ENCODE measurements at regions not wholly inside any gene's neighbourhood (a gene's known extent, or its start where the extent isn't known, plus 50 kb on each side); places are given as distances from the start of the nearest gene placed in this dataset.

DNA sequence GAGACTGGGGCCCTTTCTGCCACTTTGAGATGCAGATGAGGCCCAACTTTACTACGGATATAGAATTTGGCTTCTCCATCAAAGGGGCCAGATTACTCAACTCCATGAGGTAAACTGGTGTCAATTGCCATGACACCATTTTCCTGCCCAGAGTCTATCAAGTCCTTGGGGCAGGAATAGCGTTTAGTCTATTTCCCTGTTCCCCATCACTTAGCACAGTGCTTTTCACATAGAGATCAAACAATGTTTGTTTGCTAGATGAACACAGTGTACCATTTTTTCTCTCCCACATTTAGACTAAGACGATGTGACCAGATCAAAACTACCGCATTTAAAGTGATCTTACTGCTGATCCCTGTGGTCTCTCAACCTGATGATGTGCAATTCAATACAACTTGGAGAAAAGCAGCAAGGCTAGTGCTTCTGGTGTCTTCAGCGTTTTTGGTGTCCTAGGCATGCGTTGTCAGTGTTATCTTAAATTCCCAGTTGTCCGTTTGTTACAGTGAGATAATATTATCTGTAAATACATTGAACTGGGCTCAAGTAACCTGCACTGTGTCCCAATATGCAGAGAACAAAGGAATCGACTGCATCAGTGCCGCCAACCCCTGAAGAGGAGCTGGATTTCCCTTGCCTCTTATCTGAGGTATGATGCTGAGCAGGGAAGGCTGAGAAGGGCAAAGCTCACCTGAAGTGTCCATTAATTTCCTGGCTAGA is 446.2 kb downstream of the PLK2 start:
- Histone ChIP-seq H3K36me3 (ENCODE audit: control insufficient read depth in 1 of 2, insufficient read depth in 2 of 2, low read length in 2 of 2) (no peaks in the 10 kb centered on the region), H3K27ac (ENCODE audit: low read length) (no peak overlapping the region), H3K4me3 (ENCODE audit: low read depth in 1 of 2, low read length in 2 of 2) (no peak overlapping the region), H3K27me3 (ENCODE audit: low read depth, low read length) (no peaks in the 10 kb centered on the region), H3K4me1 (ENCODE audit: control insufficient read depth in 1 of 2, insufficient read depth in 2 of 2, low read length in 2 of 2) (no peaks in the 10 kb centered on the region), H3K9me3 (ENCODE audit: control insufficient read depth in 1 of 2, low read length in 2 of 2) (no peaks in the 10 kb centered on the region)

DNA sequence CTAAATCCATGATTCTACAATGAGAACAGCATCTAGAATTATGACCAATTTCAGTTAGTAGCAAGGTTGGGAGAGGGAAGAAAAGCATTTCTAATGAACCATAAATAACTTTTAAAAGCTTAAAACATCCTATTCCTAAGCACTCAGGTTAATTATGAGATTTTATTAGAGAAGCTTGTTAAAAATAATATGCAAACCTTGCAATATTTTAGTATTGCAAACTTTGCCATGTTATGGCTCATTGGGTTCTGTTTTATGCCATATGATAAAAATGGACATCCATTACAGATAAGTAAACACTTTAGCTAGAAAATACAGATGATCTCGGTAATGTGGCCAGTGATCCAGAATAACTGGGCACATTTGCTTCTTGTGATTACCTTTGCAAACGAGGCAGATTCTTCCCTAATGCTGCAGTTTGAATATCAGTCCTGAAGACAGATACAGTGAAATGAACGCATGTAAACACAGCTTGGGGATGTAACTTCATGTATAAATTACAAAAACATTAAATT is 447.0 kb downstream of the PLK2 start:
- H3K36me3 ChIP-seq (ENCODE audit: control insufficient read depth in 1 of 2, insufficient read depth in 2 of 2, low read length in 2 of 2) = no peaks in the 10 kb centered on the region
- no peaks in the 10 kb centered on the region for H3K27me3 ChIP-seq (ENCODE audit: low read depth, low read length)
- no peaks in the 10 kb centered on the region for H3K9me3 ChIP-seq (ENCODE audit: control insufficient read depth in 1 of 2, low read length in 2 of 2)
- no peaks in the 10 kb centered on the region for H3K4me1 ChIP-seq (ENCODE audit: control insufficient read depth in 1 of 2, insufficient read depth in 2 of 2, low read length in 2 of 2)
- no peak overlapping the region for H3K27ac ChIP-seq (ENCODE audit: low read length)
- no peak overlapping the region for H3K4me3 ChIP-seq (ENCODE audit: low read depth in 1 of 2, low read length in 2 of 2)

DNA sequence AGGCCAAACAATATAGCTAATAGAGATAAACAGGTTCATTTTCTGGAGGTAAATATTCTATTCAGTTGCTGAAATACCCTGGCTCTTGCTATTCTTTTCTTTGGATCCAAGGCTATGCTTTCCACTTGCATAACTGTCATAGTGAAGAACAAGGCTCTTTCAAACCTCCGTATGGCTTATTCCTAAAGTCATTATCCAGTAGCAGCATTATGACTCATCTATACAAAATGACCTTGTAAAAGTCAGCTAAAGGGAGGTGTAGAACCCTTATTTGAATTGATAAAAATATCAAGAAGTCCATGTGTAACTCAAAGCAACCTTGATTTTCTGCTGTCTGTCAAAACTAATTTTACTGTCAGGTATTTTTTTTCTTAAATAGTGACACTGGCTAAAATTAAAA is 447.8 kb downstream of the PLK2 start:
- H3K27me3 ChIP-seq (ENCODE audit: low read depth, low read length) = no peaks in the 10 kb centered on the region
- H3K27ac ChIP-seq (ENCODE audit: low read length) = no peak overlapping the region
- no peaks in the 10 kb centered on the region for H3K4me1 ChIP-seq (ENCODE audit: control insufficient read depth in 1 of 2, insufficient read depth in 2 of 2, low read length in 2 of 2)
- no peak overlapping the region for H3K4me3 ChIP-seq (ENCODE audit: low read depth in 1 of 2, low read length in 2 of 2)
- H3K36me3 ChIP-seq (ENCODE audit: control insufficient read depth in 1 of 2, insufficient read depth in 2 of 2, low read length in 2 of 2) = no peaks in the 10 kb centered on the region
- H3K9me3 ChIP-seq (ENCODE audit: control insufficient read depth in 1 of 2, low read length in 2 of 2) = no peaks in the 10 kb centered on the region

DNA sequence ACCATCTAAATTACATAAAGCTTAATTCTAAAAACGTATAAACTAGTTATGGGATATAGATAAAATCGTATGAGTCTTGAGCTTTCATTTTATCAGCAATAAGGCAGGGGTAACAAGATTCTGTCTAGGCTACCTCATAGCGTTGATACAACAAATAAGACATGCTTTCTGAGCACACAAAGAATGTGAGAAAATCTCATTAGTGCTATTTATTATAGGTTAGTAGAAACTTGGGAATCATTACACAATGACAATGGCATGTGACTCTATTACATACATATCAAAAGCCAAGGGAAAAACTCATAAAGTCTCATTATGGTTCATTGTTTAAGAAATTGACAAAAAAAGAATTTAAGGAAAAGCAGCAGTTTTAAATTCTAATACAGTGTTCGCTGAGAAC is 448.6 kb downstream of the PLK2 start:
- Histone ChIP-seq H3K36me3 (ENCODE audit: control insufficient read depth in 1 of 2, insufficient read depth in 2 of 2, low read length in 2 of 2) (no peaks in the 10 kb centered on the region), H3K27ac (ENCODE audit: low read length) (no peak overlapping the region), H3K9me3 (ENCODE audit: control insufficient read depth in 1 of 2, low read length in 2 of 2) (no peaks in the 10 kb centered on the region), H3K27me3 (ENCODE audit: low read depth, low read length) (no peaks in the 10 kb centered on the region), H3K4me3 (ENCODE audit: low read depth in 1 of 2, low read length in 2 of 2) (no peak overlapping the region), H3K4me1 (ENCODE audit: control insufficient read depth in 1 of 2, insufficient read depth in 2 of 2, low read length in 2 of 2) (no peaks in the 10 kb centered on the region)

DNA sequence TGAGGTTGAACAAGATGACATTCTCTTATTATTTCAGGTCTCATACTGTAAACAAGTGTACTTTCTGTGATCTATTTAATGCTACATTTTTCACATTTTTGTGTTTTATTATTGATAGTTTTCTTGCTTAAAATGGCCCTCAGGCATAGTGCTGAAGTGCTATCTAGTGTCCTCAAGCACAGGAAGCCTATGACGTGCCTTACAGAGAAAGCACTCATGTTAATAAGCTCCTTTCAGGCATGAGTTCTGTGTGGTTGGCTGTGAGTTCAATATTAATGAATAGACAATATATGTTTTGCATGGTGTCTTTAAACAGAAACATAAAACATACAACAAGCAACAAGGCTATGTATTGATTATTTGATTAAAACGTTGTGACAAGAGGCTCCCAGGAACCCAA is 450.1 kb downstream of the PLK2 start:
- Histone ChIP-seq H3K36me3 (ENCODE audit: control insufficient read depth in 1 of 2, insufficient read depth in 2 of 2, low read length in 2 of 2) (no peaks in the 10 kb centered on the region), H3K27ac (ENCODE audit: low read length) (no peak overlapping the region), H3K9me3 (ENCODE audit: control insufficient read depth in 1 of 2, low read length in 2 of 2) (no peaks in the 10 kb centered on the region), H3K4me1 (ENCODE audit: control insufficient read depth in 1 of 2, insufficient read depth in 2 of 2, low read length in 2 of 2) (no peaks in the 10 kb centered on the region), H3K27me3 (ENCODE audit: low read depth, low read length) (no peaks in the 10 kb centered on the region), H3K4me3 (ENCODE audit: low read depth in 1 of 2, low read length in 2 of 2) (no peak overlapping the region)

DNA sequence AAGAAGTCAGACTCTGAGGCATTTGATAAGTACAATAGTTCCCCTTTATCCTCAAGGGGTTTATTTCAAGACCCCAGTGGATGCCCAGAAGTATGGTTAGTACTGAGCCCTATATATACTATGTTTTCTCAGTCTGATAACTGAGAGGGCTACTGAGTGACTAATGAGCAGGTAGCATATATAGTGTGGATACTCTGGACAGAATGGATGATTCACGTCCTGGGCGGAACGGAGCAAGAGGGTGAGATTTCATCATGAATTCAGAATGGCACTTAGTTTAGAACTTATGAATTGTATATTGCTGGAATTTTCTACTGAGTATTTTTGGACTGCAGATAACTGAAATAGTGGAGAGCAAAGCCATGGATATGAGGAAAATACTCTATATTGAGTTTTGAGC is 457.6 kb downstream of the PLK2 start:
- Histone ChIP-seq H3K36me3 (ENCODE audit: control insufficient read depth in 1 of 2, insufficient read depth in 2 of 2, low read length in 2 of 2) (no peaks in the 10 kb centered on the region), H3K27me3 (ENCODE audit: low read depth, low read length) (no peaks in the 10 kb centered on the region), H3K4me3 (ENCODE audit: low read depth in 1 of 2, low read length in 2 of 2) (no peak overlapping the region), H3K9me3 (ENCODE audit: control insufficient read depth in 1 of 2, low read length in 2 of 2) (no peaks in the 10 kb centered on the region), H3K27ac (ENCODE audit: low read length) (no peak overlapping the region), H3K4me1 (ENCODE audit: control insufficient read depth in 1 of 2, insufficient read depth in 2 of 2, low read length in 2 of 2) (no peaks in the 10 kb centered on the region)

DNA sequence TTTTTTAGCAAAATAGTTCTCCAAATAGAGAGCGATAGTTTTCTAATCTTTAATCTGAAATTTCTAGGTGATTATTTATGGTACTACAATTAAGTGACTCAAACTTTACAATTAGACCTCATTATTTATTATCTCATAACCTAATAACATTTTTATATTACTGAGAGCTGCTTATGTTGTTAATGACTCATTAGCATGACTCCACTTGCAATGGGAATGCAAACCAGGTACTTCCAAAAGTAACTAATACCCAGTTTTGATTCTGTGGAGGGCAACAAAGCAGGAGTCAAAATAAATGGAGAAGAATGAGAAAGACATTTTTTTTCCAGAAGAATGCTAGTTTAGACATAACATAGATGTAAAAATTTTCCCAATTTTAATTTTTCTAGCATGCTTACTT is 466.0 kb downstream of the PLK2 start:
- Histone ChIP-seq H3K4me3 (ENCODE audit: low read depth in 1 of 2, low read length in 2 of 2) (no peak overlapping the region), H3K9me3 (ENCODE audit: control insufficient read depth in 1 of 2, low read length in 2 of 2) (no peaks in the 10 kb centered on the region)

DNA sequence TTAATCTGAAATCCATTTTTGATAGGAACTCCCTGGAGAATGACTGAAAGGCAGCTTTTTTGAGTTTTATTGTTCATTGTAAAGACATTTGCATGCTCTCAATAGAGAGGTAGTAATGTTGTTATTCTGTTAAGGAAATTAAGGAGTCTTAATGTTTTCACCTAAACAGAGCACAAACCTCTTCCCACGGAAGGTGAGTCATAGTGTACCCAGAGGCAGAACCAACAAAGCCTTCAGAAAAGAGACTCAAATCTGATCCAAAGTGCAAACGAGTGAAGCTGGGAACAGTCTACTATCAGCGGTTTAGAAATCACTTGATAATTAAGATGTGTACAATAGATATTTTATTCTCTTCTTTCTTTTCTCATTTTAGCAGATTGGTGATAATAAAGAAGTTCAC is 470.5 kb downstream of the PLK2 start:
- Histone ChIP-seq H3K4me1 (ENCODE audit: control insufficient read depth in 1 of 2, insufficient read depth in 2 of 2, low read length in 2 of 2) (no peaks in the 10 kb centered on the region), H3K27ac (ENCODE audit: low read length) (no peak overlapping the region), H3K9me3 (ENCODE audit: control insufficient read depth in 1 of 2, low read length in 2 of 2) (no peaks in the 10 kb centered on the region), H3K36me3 (ENCODE audit: control insufficient read depth in 1 of 2, insufficient read depth in 2 of 2, low read length in 2 of 2) (no peaks in the 10 kb centered on the region), H3K27me3 (ENCODE audit: low read depth, low read length) (no peaks in the 10 kb centered on the region), H3K4me3 (ENCODE audit: low read depth in 1 of 2, low read length in 2 of 2) (no peak overlapping the region)

More for the DNA sequence above, 466.0 kb downstream of the PLK2 start:
- H3K36me3 ChIP-seq (ENCODE audit: control insufficient read depth in 1 of 2, insufficient read depth in 2 of 2, low read length in 2 of 2) = no peaks in the 10 kb centered on the region
- no peak overlapping the region for H3K27ac ChIP-seq (ENCODE audit: low read length)
- H3K27me3 ChIP-seq (ENCODE audit: low read depth, low read length) = no peaks in the 10 kb centered on the region
- H3K4me1 ChIP-seq (ENCODE audit: control insufficient read depth in 1 of 2, insufficient read depth in 2 of 2, low read length in 2 of 2) = no peaks in the 10 kb centered on the region

DNA sequence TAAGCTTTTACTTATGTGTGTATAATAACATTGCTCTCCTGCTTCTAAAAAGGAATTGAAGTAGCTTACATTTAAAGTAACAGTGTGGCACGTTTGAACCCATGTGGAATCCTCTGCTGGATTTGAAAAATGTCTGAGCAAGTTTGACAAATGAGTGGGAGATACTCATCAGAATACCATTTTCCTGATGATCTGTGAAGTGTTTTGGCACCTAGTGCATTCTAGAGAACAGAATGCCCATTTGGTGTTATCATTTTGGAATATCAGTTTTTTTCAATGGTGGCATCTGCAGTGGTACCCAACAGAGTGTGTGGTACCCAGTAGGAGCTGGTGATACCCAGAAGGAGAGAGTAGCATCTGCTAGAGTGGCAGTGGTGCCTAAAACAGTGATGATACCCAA is 471.1 kb downstream of the PLK2 start:
- H3K9me3 ChIP-seq (ENCODE audit: control insufficient read depth in 1 of 2, low read length in 2 of 2) = no peaks in the 10 kb centered on the region
- no peak overlapping the region for H3K27ac ChIP-seq (ENCODE audit: low read length)
- no peaks in the 10 kb centered on the region for H3K27me3 ChIP-seq (ENCODE audit: low read depth, low read length)
- H3K36me3 ChIP-seq (ENCODE audit: control insufficient read depth in 1 of 2, insufficient read depth in 2 of 2, low read length in 2 of 2) = no peaks in the 10 kb centered on the region
- H3K4me3 ChIP-seq (ENCODE audit: low read depth in 1 of 2, low read length in 2 of 2) = no peak overlapping the region
- H3K4me1 ChIP-seq (ENCODE audit: control insufficient read depth in 1 of 2, insufficient read depth in 2 of 2, low read length in 2 of 2) = no peaks in the 10 kb centered on the region

DNA sequence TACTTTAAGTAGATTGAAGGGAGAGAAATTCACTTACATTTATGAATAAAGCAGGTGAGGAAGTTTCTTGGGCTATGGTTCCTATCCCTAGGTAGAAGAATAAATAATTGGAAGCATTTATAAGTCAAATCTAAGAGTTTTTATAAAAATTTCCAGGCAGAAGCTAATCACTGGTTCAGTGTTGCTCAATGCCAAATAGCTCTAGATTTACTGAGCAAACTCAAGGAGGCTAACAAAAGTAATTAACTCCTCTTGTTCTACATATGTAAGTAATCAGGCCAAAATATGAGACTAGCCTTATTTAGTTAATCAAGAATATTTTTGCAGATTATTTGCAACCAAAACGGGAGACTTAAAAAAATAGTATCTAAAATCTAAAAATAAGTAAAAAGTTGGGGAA is 472.3 kb downstream of the PLK2 start:
- no peaks in the 10 kb centered on the region for H3K9me3 ChIP-seq (ENCODE audit: control insufficient read depth in 1 of 2, low read length in 2 of 2)
- H3K36me3 ChIP-seq (ENCODE audit: control insufficient read depth in 1 of 2, insufficient read depth in 2 of 2, low read length in 2 of 2) = no peaks in the 10 kb centered on the region
- no peak overlapping the region for H3K4me3 ChIP-seq (ENCODE audit: low read depth in 1 of 2, low read length in 2 of 2)
- H3K27me3 ChIP-seq (ENCODE audit: low read depth, low read length) = no peaks in the 10 kb centered on the region
- H3K4me1 ChIP-seq (ENCODE audit: control insufficient read depth in 1 of 2, insufficient read depth in 2 of 2, low read length in 2 of 2) = no peaks in the 10 kb centered on the region
- H3K27ac ChIP-seq (ENCODE audit: low read length) = no peak overlapping the region

DNA sequence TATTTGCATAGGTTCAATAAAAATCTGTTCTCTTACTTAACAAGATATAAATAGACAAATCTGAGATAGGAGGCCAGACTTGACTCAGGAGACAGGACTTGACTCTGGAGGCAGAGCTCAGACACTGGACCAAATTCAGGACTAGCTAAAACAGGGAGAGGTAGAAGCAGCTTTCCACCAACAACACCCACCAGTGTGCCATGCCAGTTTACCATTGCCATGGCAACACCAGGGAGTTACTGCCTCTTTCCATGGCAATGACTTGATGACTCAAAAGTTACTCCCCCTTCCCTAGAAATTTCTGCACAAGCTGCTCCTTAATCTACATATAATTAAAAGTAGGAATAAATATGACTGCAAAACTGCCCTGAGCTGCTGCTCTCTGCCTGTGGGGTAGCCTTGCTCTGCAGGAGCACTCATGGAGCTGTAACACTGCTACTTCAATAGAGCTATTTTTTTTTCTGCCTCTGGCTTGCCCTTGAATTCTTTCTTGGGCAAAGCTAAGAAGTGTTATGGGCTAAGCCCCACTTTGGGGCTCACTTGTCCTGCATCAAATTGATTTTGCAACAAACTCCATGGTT is 473.0 kb downstream of the PLK2 start:
- Histone ChIP-seq H3K27me3 (ENCODE audit: low read depth, low read length) (no peaks in the 10 kb centered on the region), H3K9me3 (ENCODE audit: control insufficient read depth in 1 of 2, low read length in 2 of 2) (no peaks in the 10 kb centered on the region), H3K4me1 (ENCODE audit: control insufficient read depth in 1 of 2, insufficient read depth in 2 of 2, low read length in 2 of 2) (no peaks in the 10 kb centered on the region), H3K27ac (ENCODE audit: low read length) (no peak overlapping the region), H3K36me3 (ENCODE audit: control insufficient read depth in 1 of 2, insufficient read depth in 2 of 2, low read length in 2 of 2) (no peaks in the 10 kb centered on the region), H3K4me3 (ENCODE audit: low read depth in 1 of 2, low read length in 2 of 2) (no peak overlapping the region)

DNA sequence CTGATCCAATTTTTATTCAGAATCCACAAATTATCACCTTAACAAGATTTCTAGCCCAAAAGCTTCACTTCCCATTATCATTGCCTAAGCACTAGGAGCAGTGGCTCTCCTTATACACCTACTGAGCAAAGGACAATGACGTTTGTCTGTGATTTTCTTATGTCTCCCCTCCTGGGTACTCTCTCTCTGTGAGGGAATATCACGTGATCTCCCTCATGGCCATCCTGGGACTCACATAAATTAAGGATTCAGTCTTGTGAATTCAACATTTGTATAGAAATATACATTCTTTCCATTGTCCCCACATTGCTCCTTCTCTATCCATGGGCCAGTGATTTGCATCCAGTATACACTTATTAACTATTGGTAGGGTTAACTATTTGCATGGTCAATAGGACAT is 476.5 kb downstream of the PLK2 start:
- H3K36me3 ChIP-seq (ENCODE audit: control insufficient read depth in 1 of 2, insufficient read depth in 2 of 2, low read length in 2 of 2) = no peaks in the 10 kb centered on the region
- no peaks in the 10 kb centered on the region for H3K27me3 ChIP-seq (ENCODE audit: low read depth, low read length)
- H3K27ac ChIP-seq (ENCODE audit: low read length) = no peak overlapping the region
- H3K4me1 ChIP-seq (ENCODE audit: control insufficient read depth in 1 of 2, insufficient read depth in 2 of 2, low read length in 2 of 2) = no peaks in the 10 kb centered on the region
- H3K4me3 ChIP-seq (ENCODE audit: low read depth in 1 of 2, low read length in 2 of 2) = no peak overlapping the region
- no peaks in the 10 kb centered on the region for H3K9me3 ChIP-seq (ENCODE audit: control insufficient read depth in 1 of 2, low read length in 2 of 2)
